Cardiac fibroblast (primary cell): ENCODE measurements at regions not wholly inside any gene's neighbourhood (a gene's known extent, or its start where the extent isn't known, plus 50 kb on each side); places are given as distances from the start of the nearest gene placed in this dataset.

ENCODE experiments used
- DNase-seq, 2 donors: peaks; one replicate each; pipeline versions ENCODE4 v3.0.0 to v3.0.0-alpha.2; 2010; ENCODE audit warnings: low read depth in 2 of 2
- H3K4me3 ChIP-seq, 2 donors: replicated peaks in 1 of 2; 1 replicate in 1 of 2; 2 replicates in 1 of 2; pipeline ENCODE4 v1.5.1; 2011; ENCODE audit warnings: low read depth in 2 of 2, low read length in 2 of 2, mild to moderate bottlenecking in 2 of 2, moderate library complexity in 1 of 2
- TF ChIP-seq, protein P1 (sequence below): IDR thresholded peaks from one replicate; pipeline ENCODE4 v1.5.1; 2011; ENCODE audit warnings: low read depth, mild to moderate bottlenecking, low read length, inconsistent platforms

DNA sequence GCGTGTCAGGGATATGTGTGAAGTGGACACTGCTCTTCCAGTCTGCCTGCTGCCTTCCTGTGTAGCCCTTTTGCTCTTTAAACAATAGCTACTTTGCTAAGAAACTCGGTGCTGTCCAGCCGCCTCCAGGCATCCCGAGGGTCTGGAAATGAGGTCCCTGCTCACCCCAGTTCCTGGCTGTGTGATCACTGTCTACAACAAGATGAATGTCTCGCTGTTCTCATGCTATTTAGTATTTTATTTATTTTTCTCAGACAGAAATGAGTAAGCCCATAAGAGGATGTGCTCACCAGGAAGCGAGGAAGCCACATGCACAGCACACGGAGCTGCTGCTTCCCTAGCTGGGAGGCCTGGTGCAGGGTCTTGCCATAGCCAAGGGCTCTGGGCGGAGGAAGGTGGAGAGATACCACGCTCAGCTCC lies 167.0 kb upstream of the PITRM1 start:
- TF ChIP-seq, protein P1, sequence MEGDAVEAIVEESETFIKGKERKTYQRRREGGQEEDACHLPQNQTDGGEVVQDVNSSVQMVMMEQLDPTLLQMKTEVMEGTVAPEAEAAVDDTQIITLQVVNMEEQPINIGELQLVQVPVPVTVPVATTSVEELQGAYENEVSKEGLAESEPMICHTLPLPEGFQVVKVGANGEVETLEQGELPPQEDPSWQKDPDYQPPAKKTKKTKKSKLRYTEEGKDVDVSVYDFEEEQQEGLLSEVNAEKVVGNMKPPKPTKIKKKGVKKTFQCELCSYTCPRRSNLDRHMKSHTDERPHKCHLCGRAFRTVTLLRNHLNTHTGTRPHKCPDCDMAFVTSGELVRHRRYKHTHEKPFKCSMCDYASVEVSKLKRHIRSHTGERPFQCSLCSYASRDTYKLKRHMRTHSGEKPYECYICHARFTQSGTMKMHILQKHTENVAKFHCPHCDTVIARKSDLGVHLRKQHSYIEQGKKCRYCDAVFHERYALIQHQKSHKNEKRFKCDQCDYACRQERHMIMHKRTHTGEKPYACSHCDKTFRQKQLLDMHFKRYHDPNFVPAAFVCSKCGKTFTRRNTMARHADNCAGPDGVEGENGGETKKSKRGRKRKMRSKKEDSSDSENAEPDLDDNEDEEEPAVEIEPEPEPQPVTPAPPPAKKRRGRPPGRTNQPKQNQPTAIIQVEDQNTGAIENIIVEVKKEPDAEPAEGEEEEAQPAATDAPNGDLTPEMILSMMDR = no peak
- no peak overlapping the region for H3K4me3 ChIP-seq
- peak in 1 of 2 donors; percentile 38 for DNase-seq

DNA sequence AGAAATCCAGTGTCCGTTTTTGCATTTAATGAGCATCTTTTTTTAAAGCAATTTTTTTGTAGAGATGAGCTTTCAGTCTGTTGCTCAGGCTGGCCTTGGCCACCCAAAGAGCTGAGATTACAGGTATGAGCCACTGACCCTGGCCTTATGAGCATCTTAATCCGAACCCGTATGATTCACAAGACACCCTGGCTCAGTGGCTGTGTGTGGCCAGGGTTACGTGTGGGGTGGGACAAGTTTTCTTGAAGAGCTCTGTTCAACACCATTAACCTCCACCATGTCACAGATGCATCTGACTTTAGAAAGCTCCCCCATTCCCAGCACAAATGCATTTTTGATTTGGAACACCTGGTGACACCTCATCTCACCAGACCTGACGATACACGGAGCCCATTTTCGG lies 166.5 kb upstream of the PITRM1 start:
- TF ChIP-seq, protein P1 = no peak
- no peak overlapping the region for H3K4me3 ChIP-seq
- no peak for DNase-seq

DNA sequence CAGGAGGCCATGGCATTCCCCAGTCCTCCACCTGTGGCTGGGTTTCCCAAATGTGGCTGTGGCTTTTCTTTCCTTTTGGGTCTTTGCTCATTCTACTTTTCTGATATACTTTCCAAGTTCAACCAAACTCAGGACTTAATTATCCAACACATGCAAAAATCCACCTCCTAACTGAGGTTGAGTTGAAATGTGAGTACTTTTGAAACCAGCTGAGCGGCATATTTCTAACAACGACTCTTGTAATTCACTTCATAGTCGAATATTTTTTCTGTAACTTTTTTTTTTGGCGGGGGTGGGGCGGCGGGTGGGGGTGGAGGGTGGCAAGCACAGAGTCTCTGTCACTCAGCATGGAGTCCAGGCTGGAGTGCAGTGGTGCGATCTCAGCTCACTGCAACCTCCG lies 165.2 kb upstream of the PITRM1 start:
- DNase-seq = no peak
- H3K4me3 ChIP-seq = no peak overlapping the region
- TF ChIP-seq, protein P1 = no peak

DNA sequence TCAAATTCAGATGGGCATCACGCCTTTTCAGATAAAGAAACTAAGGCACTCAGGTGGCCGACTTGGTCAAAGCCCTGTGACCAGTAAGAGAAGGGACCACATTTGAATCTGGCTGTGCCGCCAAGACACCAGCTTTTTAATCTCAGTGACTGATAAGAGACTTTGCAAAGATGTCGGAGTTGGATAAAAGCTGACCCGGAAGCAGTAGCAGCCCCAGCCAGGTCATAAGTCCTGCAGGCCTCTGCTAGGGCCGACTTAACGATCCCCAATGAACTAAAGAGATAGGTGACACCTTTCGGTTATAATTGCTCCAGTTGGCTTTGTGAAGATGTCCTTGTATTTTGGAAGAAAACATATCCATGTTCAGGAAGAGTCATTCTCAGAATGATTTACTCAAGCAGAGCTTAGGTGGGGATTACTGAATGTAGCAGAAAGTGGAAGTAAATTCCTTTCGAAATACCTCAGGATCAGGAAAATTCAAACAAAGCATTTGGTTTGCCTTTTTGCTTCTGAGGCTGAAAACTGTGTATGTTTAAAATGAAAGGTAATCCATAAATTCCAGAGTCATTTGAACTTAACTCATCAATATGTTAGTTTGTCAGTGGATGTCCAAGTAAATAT lies 164.2 kb upstream of the PITRM1 start:
- H3K4me3 ChIP-seq = no peak overlapping the region
- TF ChIP-seq, protein P1 = no peak
- DNase-seq = no peak

DNA sequence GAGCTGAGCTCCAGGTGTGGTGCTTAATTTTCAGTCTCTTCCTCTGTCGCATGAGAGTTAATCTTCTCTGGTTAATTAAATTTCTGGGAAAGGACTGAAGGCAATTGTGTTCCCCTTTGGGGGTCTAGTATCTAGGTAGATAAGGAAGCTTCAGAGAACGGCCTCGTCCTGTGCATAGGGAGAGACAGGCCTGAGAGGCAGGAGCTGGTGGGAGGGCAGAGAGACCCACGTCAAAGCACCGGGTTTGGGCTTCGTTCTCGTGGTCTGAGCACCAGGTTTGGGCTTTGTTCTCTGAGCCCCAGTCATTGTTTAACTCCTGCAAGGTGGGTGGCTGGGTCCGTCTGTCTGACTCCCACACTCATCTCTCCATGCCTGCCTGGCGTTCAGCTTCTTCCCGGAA lies 160.8 kb upstream of the PITRM1 start:
- no peak overlapping the region for H3K4me3 ChIP-seq
- no peak for DNase-seq
- TF ChIP-seq, protein P1 = no peak

DNA sequence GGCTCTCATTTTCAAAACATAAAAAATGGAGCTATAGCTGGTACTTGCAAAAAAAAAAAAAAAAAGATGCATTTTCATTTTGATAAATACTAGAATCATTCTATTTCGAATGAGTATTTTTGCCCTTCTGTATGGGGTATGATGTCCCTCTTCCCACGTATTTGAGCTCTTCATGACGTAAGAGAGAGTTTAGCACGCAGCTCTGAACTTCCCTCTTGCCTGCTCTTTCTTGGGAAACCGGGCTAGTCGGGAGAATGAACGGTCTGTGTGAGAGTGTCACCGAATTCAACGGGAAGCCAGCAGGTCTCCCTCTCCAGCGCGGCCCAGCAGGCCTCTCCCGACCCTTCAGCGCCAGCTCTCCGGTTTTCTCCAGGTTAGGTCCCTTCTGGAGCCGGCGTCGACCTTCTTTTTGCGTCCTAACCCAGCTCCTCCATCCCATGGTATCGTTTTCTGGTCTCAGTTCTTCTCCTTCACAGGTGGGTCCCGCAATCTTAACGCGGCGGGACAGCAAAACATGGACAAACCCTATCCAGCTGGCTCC lies 159.2 kb upstream of the PITRM1 start:
- TF ChIP-seq, protein P1 = no peak
- H3K4me3 ChIP-seq = no peak overlapping the region
- no peak for DNase-seq

DNA sequence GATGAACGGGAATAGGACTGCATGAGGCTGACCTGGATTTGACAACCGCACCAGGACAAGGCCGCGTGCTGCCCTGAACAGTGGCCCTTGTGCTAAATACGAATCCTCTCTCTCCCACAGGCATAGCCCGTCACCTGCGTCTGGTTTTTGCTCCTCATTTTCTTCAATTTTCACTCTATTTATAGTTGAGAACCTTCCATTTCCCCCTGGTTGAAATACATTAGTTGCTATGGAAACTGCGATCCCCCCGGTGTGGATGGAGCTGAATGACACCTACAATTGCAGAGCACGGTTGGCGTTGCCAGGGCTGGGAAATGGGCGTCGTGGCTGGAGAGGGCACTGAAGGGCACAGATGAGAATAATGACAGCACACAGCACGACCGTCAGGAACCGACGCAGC lies 158.6 kb upstream of the PITRM1 start:
- H3K4me3 ChIP-seq = no peak overlapping the region
- no peak for DNase-seq
- TF ChIP-seq, protein P1 = no peak
